ENCODE measurements at regions not wholly inside any gene's neighbourhood (a gene's known extent, or its start where the extent isn't known, plus 50 kb on each side); places are given as distances from the start of the nearest gene placed in this dataset.
"Not testable (repeated sequence)": the region's sequence is repeated elsewhere in the genome, so short reads cannot be mapped to it uniquely, and the experiment has no call there.

DNA sequence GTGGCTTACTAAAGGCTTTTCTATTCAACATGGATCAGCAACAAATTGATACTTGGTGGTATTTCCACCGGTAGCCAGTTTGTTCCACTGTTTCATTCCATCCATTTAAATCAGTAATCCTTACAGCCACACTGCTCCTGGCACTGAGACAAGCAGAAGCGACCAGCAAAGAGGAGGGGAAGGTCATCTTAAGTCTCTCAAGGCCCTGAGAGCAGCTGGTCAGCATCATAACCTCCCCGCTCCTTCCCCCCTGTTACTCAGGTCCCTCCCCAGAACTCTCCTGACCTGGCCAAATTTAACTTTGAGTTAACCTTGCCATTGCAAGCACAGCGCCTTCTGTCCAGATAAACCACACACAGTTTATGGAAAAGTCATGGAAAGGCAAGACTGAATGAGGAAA lies 331.3 kb upstream of the KLF3 start:
- Mint-ChIP-seq H3K36me3 (no peaks in the 10 kb centered on the region), H3K27ac (no peak overlapping the region), H3K4me3 (no peak overlapping the region), H3K27me3 (no peaks in the 10 kb centered on the region), H3K9me3 (no peaks in the 10 kb centered on the region), H3K4me1 (ENCODE audit: unreplicated experiment) (peaks cover 20% of the 10 kb centered on the region)
- no peak for DNase-seq (ENCODE audit: extremely low spot score, unreplicated experiment)
- TF ChIP-seq, protein P1, sequence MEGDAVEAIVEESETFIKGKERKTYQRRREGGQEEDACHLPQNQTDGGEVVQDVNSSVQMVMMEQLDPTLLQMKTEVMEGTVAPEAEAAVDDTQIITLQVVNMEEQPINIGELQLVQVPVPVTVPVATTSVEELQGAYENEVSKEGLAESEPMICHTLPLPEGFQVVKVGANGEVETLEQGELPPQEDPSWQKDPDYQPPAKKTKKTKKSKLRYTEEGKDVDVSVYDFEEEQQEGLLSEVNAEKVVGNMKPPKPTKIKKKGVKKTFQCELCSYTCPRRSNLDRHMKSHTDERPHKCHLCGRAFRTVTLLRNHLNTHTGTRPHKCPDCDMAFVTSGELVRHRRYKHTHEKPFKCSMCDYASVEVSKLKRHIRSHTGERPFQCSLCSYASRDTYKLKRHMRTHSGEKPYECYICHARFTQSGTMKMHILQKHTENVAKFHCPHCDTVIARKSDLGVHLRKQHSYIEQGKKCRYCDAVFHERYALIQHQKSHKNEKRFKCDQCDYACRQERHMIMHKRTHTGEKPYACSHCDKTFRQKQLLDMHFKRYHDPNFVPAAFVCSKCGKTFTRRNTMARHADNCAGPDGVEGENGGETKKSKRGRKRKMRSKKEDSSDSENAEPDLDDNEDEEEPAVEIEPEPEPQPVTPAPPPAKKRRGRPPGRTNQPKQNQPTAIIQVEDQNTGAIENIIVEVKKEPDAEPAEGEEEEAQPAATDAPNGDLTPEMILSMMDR (conservative IDR thresholded peaks at IDR 0.05): no peak

DNA sequence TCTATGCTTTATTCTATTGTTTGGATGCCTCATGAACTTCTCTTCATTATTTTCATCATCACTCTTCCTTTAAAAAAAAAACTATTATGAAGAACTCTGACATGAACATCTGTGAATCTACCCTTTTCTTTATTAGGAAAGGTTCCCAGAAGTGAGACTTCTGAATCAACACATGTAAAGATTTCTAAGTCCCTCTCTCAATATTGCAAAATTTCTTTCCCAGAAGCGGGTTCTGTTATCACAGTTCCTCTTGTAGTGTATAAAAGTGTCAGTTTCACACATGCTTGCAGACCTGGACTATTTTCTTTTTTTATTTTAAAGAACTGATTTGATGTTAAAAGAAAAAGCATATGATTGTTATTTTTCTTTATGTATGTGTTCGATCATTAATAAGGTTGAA lies 330.8 kb upstream of the KLF3 start:
- Mint-ChIP-seq H3K9me3 (peaks cover 5% of the 10 kb centered on the region), H3K36me3 (peaks cover 3% of the 10 kb centered on the region), H3K4me3 (no peak overlapping the region), H3K27ac (no peak overlapping the region), H3K4me1 (ENCODE audit: unreplicated experiment) (peaks cover 15% of the 10 kb centered on the region), H3K27me3 (no peaks in the 10 kb centered on the region)
- TF ChIP-seq, protein P1 (conservative IDR thresholded peaks at IDR 0.05): no peak
- DNase-seq (ENCODE audit: extremely low spot score, unreplicated experiment): no peak

DNA sequence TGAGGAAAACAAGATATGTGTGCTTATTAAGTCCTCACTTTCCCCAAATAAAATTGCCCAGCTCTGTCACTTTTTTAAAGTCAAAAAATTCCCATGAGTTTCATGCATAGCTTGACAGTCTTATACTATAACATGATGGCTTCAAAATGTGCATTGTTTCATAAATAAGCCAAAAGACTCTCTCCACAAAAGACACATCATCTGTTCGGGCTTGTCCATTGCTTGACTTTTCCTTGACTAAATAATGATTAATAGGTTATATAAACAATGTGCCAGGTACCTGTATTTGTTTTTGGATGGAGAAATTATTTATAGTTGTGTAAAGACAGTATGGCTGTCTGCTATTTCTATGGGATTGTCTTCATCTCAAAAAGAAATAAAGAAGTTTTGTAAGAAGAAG lies 329.2 kb upstream of the KLF3 start:
- DNase-seq (ENCODE audit: extremely low spot score, unreplicated experiment): no peak
- Mint-ChIP-seq H3K9me3 (peaks cover 16% of the 10 kb centered on the region), H3K27me3 (no peaks in the 10 kb centered on the region), H3K27ac (no peak overlapping the region), H3K36me3 (peaks cover 6% of the 10 kb centered on the region), H3K4me3 (no peak overlapping the region), H3K4me1 (ENCODE audit: unreplicated experiment) (no peaks in the 10 kb centered on the region)
- TF ChIP-seq, protein P1 (conservative IDR thresholded peaks at IDR 0.05): no peak

DNA sequence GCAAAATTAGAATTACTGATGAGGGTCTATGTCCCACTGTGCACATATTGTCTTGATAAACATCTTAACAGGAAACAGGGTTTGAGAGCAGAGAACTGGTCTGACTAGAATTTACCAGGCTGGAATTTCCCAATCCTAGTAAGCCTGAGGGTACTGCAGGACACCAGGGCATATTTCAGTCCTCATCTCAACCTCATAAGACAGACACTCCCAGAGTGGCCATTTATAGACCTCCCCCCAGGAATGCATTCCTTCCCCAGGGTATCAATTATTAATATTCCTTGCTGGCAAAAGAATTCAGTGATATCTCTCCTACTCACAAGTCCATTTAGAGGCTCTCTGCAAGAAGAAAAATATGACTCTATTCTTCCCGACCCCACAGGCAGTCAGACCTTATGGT lies 325.1 kb upstream of the KLF3 start:
- H3K36me3 Mint-ChIP-seq; H3K27me3 Mint-ChIP-seq; H3K4me3 Mint-ChIP-seq; DNase-seq (ENCODE audit: extremely low spot score, unreplicated experiment); H3K27ac Mint-ChIP-seq; H3K4me1 Mint-ChIP-seq (ENCODE audit: unreplicated experiment): not testable (repeated sequence)
- peaks cover 16% of the 10 kb centered on the region for H3K9me3 Mint-ChIP-seq

DNA sequence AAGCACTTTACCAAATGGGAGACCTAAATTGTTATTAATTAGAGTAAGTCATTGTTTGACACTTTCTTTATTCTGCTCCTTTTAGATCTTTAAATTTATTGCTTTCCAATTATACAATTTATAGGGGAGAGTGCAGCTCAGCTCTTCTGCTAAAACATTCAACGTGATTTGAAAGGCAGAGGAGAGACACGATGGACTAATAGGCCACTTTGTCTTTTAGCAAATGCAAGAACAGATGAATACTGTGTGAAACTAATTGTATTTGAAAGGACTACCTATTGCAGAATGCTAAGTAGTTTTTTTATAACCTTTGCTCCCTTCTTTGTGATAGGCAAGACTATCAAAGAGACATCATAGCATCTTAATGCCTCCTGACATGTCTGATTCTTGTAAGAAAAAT lies 320.4 kb upstream of the KLF3 start:
- Mint-ChIP-seq H3K36me3 (peaks cover 4% of the 10 kb centered on the region), H3K9me3 (peaks cover 13% of the 10 kb centered on the region), H3K27ac (no peak overlapping the region), H3K4me1 (ENCODE audit: unreplicated experiment) (no peaks in the 10 kb centered on the region), H3K27me3 (no peaks in the 10 kb centered on the region), H3K4me3 (no peak overlapping the region)
- DNase-seq (ENCODE audit: extremely low spot score, unreplicated experiment): no peak
- TF ChIP-seq, protein P1 (conservative IDR thresholded peaks at IDR 0.05): no peak

DNA sequence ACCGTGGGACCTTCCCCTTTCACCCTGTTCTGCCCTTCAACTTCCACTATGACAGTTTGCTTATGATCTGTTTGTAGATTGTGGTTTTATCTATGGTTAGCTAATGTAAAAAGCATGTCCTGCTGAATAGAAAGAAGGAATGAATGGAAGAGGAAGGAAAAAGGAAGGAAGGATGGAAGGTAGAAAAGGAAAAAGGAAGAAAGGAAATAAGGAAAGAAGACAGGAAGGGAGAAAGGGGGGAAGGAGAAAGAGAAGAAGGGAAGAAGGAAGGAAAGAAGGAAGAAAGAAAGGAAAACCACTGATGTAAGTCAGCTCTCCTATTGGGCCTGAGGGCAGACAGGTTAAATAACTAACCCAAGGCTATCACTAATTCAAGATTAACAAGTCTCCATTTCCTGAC lies 319.1 kb upstream of the KLF3 start:
- no peaks in the 10 kb centered on the region for H3K4me1 Mint-ChIP-seq (ENCODE audit: unreplicated experiment)
- H3K27ac Mint-ChIP-seq: no peak overlapping the region
- H3K27me3 Mint-ChIP-seq: no peaks in the 10 kb centered on the region
- no peak overlapping the region for H3K4me3 Mint-ChIP-seq
- TF ChIP-seq, protein P1 (conservative IDR thresholded peaks at IDR 0.05): no peak
- no peak for DNase-seq (ENCODE audit: extremely low spot score, unreplicated experiment)
- peaks cover 4% of the 10 kb centered on the region for H3K36me3 Mint-ChIP-seq
- peaks cover 5% of the 10 kb centered on the region for H3K9me3 Mint-ChIP-seq

Data from type B pancreatic cell (in vitro differentiated cells).